Lower leg skin (tissue), 4 donors: ENCODE measurements at regions not wholly inside any gene's neighbourhood (a gene's known extent, or its start where the extent isn't known, plus 50 kb on each side); places are given as distances from the start of the nearest gene placed in this dataset.

Experiments used
- DNase-seq, 2 donors: peaks; one replicate each; pipeline ENCODE4 v3.0.0-alpha.2; 2019; ENCODE audit warnings: low spot score in 2 of 2
- H3K4me3 ChIP-seq: fragments of 200-600 bp; sonication (generic); 2 replicates; pipeline ENCODE4 v1.5.1; 2017; ENCODE audit warnings: mild to moderate bottlenecking, low read depth; ENCODE audit not compliant: poor library complexity, severe bottlenecking
- CTCF ChIP-seq, 3 donors: fragments of 450-650 bp; IDR thresholded peaks; one replicate each; pipeline ENCODE4 v1.5.1; 2016; ENCODE audit warnings: antibody characterized with exemption in 3 of 3, mild to moderate bottlenecking in 3 of 3, moderate library complexity in 2 of 3
- POLR2A ChIP-seq, 2 donors: fragments of 450-650 bp; IDR thresholded peaks; one replicate each; pipeline ENCODE4 v1.6.1; 2016 to 2017; ENCODE audit warnings: antibody characterized with exemption in 2 of 2, mild to moderate bottlenecking in 1 of 2, moderate library complexity in 1 of 2
- WGBS, 2 donors: methylation state at CpG; one replicate each; pipeline ENCODE4 v1.1.5; 2018; 5-methylcytosine and 5-hydroxymethylcytosine counted together
- intact Hi-C: fragments of 100-400 bp; cut with DNase I; formaldehyde crosslinking; loops from one replicate; pipeline ENCODE4 v1.15.0; 2023; ENCODE audit warnings: low total_unique reads

- no peak for TF ChIP-seq CTCF (IDR thresholded peaks at IDR 0.05)
- TF ChIP-seq POLR2A (IDR thresholded peaks at IDR 0.05) = no peak
- intact Hi-C loops = no loop called here
- WGBS, 2 donors = 0 to 58% methylated on average over 1 of the region's 1 CpG
- no peak for DNase-seq
- H3K4me3 ChIP-seq = no peak overlapping the region
Measured at GRCh38 chr13:85690368-85690767, 108.9 kb downstream of the SLITRK6 start.

- no peak for DNase-seq
- intact Hi-C loops = no loop called here
- no peak overlapping the region for H3K4me3 ChIP-seq
- TF ChIP-seq CTCF (IDR thresholded peaks at IDR 0.05) (no peak), POLR2A (IDR thresholded peaks at IDR 0.05) (no peak)
- 29 to 46% methylated on average over 1 of the region's 1 CpG for WGBS, 2 donors
Measured at GRCh38 chr13:85685436-85685835, 113.8 kb downstream of the SLITRK6 start.

- no peak for TF ChIP-seq POLR2A (IDR thresholded peaks at IDR 0.05)
- DNase-seq = no peak
- H3K4me3 ChIP-seq = no peak overlapping the region
- WGBS, 2 donors = 81 to 91% methylated on average over 8 of the region's 8 CpGs
- intact Hi-C loops = no loop called here
Measured at GRCh38 chr13:85675151-85675907, 123.9 kb downstream of the SLITRK6 start.

GRCh38 chr13:85671336-85671735 lies 127.9 kb downstream of the SLITRK6 start:
- DNase-seq = no peak
- intact Hi-C loops = no loop called here
- WGBS, 2 donors = 91 to 93% methylated on average over 3 of the region's 3 CpGs
- no peak overlapping the region for H3K4me3 ChIP-seq
- TF ChIP-seq CTCF (IDR thresholded peaks at IDR 0.05) = no peak
- TF ChIP-seq POLR2A (IDR thresholded peaks at IDR 0.05) = no peak

GRCh38 chr13:85666356-85666755 lies 132.9 kb downstream of the SLITRK6 start:
- WGBS, 2 donors = 35 to 63% methylated on average over 3 of the region's 3 CpGs
- intact Hi-C loops = no loop called here
- H3K4me3 ChIP-seq = no peak overlapping the region
- no peak for DNase-seq
- TF ChIP-seq CTCF (IDR thresholded peaks at IDR 0.05) = no peak
- no peak for TF ChIP-seq POLR2A (IDR thresholded peaks at IDR 0.05)

GRCh38 chr13:85665286-85665685 lies 133.9 kb downstream of the SLITRK6 start:
- intact Hi-C loops = no loop called here
- WGBS, 2 donors = 44 to 46% methylated on average over 4 of the region's 4 CpGs
- no peak for DNase-seq
- H3K4me3 ChIP-seq = no peak overlapping the region
- TF ChIP-seq CTCF (IDR thresholded peaks at IDR 0.05) (no peak), POLR2A (IDR thresholded peaks at IDR 0.05) (no peak)
